NCI-H2171 treated with DMSO at 0.1 percent for 48 hours (cell line): ENCODE measurements at regions not wholly inside any gene's neighbourhood (a gene's known extent, or its start where the extent isn't known, plus 50 kb on each side); places are given as distances from the start of the nearest gene placed in this dataset.
A peak's percentile ranks its signal among the peaks of the same experiment; 100 is the strongest.

Experiments
- DNase-seq: peaks from one replicate; lab custom pipeline; 2025; lab: John Stamatoyannopoulos, UW

DNA sequence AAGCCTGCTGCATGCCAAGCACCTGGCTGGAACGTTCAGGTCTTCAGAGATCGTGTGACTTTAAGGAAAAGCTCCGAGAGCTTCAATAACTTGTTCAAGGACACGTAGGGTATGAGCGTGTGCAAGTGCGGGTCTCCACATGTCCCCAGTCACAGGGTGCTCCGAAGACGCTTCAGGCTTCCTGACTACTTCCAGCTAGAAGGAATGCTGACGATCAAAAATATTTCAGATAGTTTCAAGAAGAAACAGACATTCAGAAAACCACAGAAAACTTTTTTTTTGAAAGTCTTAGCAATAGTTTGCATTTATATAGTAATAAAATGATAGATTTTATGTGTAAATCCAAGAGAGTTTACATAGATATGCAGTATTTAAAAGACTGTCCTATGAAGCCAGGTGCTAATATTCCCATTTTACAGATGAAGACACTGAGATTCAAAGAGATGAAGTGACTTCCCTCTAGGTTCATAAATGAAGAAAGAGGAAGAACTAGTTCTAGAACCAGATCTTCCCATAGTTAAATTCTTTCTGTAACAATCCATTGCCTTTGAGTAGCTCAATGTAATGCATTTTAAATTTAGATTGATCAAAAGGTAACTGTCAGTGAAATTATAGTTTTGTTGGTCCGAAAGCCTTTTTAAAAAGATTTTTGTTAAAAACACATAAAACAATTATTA lies 247.6 kb downstream of the MYLK4 start:
- no peak for DNase-seq

DNA sequence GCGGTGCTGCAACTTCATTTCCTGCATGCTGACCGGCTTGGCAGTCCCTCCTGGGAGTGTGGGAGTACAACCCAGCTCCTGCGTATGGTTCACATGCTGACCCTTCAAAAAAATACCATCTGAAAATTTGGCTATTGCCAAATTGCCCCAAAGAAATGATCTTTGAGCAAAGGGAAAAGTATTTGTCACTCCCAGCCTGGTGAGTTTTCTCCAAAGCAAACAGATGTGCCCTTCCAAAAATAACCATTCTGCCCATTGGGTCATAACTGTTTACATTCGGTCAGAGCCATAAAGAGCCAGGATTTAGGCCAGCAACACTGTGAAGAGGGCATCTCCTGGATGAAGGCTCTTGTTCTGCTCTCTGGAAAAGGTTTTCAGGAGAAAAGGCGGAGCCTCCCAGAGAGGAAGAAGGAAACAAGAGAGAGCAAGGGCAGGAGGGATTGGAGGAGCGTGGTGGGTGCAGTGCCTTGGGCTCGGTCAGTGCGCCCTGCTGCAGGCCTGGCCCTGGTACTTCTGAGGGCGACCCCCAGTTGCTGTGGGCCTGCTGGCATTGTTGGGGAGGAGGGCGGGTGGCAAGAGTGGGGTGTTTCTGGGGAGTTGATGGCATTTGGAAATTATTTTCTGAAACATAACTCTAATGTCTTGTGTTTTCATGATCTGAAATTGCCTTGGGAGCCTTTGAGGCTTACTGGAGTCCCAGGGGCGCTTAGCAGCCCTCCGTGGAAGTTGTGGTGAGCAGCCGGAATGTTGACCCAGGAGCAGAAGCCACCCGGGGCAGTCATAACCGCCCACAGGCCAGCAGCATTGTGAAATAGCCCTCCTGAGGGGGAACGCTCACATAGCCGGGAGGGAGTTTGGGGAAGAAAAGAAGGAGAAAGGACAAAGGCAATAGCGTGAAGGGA lies 248.4 kb downstream of the MYLK4 start:
- DNase-seq: no peak

DNA sequence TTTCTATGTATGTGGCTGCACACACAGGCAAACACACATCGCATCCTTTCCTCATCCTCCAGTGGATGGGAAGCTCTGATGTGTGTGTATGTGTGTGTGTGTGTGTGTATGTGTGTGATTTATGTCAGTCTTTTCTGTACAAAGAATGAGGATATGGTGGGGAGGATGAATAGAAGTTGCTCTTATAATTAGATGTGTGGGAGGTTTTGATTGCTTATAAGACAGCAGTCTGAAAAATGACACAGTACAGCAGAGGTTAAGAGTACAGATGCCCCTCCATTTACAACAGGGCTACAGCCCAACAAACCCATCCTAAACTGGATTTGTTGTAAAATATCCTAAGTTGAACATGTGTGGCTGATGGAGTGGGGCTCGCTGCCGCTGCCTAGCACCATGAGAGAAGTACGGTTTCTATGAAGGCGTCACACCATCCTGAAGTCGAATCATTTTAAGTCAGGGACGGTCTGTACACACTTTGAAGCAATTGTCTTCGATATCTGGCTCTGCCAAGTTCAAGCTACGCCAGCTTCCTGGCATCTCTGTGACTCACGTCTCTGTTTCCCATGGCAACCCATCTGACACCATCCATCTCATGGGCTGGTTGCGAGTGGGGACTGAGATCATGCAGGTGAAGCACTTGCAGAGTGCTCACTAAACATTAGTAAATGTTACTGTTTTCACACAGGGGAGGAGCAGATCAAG lies 252.6 kb downstream of the MYLK4 start:
- DNase-seq: peak; percentile 12

DNA sequence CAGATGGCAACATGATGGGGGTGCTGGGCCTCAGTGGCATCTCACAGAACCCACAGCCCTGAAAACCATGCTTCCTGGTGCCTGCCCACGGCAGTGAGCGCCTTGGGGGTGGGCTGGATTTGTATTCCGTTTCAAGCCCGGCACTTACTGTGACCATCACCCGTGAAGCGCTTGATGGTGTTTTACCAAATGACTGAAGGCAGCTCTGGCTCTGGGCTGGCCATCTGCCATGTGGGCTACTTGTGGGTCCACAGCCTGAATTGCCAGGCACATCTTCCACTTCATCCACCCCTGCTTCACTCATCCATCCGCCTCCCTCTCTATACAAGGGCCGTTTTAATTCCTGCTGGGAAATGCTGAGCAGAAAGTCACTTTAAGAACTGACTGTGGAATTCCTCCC lies 250.9 kb upstream of the GMDS start:
- no peak for DNase-seq

DNA sequence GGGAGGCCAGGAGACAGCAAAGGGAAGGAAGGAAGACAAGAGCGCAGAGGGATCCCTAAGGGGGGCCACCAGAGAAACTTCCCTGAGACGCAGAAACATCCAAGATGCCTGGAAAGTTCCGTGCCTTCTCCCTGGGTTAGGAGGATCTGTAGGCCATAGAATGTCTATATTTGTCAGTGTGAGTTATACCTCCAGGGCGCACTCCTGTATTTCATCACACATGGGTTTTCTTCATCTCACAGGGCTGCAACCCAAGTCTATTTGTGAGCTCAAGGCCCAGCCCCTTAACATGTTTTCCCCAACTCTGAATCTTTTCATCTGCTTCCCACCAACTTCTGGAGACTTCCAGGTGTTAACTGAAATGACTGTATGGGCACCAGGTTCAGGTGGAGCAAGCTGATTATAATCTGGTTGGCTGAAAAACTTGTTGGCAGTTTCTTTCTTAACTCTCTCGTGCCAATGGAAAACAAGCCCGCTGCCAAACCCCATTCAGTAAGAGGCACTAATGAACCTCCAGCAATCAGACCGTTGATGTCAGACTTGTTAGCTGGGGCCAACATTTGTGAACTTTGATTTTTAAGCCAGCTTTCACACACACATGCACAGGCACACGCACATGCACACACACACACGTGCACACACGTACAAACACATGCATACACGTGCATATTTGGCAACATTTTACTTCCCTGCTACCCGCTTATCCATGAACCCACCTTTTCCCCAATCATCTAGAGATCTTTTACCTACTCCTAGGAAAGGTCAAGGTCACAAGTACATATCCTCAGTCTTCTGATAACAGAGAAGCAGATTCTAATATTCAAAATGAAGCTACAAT lies 247.5 kb upstream of the GMDS start:
- no peak for DNase-seq

DNA sequence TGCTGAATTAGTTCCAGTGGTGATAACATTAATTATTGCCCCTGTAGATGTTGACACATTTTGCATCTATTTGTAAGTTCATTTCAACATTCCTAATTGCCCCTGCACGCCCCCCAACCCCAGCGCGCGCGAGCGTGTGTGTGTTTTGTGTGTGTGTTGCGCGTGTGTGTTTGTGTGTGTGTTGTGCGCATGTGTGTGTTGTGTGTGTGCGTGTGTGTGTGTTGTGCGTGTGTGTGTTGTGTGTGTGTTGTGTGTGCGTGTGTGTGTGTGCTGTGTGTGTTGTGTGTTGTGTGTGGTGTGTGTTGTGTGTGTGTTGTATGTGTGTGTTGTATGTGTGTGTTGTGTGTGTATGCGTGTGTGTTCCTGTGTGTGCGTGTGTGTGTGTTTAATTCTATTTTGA lies 245.7 kb upstream of the GMDS start:
- DNase-seq: no peak

DNA sequence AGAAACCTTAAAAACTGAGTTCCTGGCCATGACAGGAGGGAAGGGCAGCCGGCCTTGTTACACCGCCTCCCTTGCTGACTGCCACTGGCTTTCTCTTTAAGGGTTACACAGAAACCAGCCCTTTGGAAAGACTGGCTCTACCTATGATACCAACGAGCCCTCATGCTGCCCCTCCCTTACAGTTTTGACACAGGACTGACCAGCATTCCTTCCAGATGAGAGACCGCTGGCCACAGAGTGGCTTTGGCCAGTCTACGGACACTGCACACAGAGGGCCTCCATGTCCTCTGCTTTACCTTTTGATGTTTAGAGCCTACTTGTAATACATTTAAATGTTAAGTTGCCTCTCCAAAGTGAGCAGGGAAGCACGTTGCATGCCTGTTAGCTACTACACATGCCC lies 243.2 kb upstream of the GMDS start:
- no peak for DNase-seq

DNA sequence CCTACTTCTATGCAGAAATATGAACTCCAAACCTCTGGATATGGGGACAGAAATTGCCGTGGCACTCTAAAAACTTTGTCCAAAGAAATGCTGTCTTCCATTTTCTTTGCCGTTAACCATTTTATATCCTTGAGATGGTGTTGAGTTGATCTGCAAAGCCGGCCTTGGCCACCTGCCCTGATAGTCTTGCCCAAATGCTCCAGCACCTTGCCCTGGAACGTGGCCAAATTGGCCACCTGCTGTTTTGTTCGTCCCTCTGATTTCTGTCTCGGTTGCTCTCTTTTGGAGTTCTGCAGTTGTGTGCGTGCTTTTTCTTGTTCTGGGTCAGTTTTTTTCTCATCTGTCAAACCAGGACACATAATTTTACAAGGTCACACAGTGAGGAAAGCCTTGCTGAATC lies 239.7 kb upstream of the GMDS start:
- DNase-seq: peak; percentile 81

DNA sequence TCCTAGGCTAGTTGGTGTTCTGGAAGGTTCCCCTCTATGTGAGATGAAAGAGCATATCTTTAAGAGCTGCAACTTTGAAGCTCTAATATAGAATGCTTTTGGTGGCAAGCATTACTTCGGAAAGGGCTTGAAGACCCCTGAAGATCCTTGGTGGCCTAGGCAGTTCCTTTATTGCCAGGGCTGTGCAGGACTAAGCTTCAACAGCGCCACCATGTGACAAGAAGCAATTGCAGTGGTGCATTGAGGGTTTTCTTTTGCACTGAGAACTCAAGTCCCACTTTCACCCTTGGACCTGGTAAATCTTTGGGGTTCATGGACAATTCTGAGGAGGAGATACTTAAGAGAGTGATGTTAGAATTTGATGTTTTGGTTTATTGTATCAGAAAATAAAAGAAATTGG lies 237.4 kb upstream of the GMDS start:
- DNase-seq: no peak

DNA sequence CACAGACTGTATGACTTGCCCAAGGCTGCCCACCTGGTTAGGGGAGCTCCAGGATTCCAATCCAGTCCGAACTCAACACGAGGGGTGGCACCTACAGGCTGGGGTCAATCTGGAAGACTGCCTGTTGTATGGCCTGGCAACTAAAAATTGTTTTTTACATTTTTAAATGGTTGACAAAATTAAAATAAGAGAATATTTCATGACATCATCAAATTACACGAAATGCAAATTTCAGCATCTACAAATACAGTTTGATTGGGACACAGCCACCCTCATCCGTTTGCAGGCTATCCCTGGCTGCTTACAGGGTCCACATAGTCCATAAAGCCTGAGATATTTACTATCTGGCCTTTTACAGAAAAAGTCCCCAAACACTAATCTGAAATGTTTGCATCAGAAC lies 235.9 kb upstream of the GMDS start:
- no peak for DNase-seq

DNA sequence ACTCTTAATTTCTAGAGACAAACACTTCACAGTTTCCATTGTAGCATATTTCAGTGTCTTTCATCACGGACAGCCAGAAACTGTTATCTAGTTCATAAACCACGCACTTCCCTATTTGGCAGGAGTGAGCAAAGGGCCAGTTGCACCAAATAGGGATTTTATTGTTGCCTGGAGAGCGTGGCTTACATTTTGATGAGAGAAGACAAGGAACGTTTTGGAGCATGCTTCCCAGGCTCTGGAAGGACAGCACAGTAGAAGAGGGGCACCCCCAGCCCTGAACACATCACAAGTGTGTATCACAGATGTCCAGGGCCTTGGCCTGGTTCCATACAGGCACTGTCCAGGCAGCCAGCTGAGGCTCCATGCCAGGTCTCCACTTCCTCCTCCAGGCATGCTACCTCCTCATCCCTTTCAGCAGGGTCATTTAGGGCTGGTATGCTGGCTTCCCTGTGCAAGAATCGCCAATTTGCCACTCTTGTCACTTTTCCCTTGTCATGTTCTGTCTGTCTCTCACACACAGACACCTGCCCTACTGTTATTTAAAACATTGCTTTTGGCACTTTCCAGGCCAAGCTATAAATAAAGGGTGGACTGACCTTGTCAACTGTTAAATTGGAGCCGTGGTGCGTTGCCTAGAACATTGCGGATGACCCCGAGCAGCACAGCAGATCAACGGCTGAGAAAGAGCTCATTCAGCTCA lies 235.0 kb upstream of the GMDS start:
- DNase-seq: no peak

DNA sequence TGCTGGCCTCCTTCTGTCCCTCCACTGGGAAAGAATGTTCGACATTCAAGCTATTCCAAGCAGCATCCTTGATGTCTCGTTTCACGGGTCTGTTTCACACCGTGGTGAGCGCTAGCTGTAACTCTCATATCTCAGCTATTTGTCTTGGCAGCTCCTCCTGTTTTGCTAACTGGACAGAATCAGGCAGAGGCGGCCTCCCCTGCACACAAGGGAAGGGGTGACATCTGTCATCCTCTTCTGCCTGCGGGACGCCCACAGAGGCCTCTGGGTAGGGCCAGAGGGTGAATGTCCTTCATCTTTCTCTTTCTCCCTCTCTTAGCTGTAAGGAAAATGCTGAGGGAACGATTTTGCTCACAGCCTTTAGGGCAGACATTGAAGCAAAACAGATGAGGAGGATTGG lies 232.8 kb upstream of the GMDS start:
- no peak for DNase-seq

DNA sequence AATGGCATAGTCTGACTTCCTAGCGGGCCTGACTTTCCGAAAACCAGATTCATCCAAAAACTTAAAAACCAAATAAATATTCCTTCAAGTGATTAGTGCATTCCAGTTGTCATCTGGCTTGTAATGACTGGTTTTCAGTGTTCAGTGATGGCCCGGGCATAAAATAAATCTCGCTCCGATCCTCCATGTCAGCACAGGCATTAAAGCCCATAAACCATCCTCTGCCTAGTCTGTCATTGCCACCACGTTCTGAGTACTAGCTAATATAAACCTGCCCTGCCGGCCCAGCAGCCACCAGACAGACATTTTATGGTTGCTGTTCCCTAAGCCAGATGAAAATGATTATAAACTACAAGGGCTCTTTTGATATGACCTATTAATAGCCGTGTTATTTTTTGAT lies 232.3 kb upstream of the GMDS start:
- no peak for DNase-seq

DNA sequence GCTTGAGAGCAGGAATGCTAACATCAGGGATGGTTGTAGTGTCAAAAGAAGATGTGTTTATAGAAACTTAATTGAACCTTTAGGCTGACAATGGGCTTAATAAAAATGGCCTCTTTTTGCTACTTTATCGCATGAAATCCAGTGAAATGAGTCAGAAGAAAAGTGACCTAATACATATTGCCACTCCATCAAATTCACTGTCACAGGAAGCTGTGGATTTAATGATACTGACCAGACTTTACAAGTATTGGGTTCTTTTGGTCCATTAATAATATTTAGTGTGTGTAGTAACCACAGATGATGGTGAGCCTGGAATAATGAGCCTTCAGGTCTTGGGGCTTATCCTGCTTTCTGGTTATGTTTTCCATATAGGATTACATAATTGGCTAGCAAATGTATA lies 231.8 kb upstream of the GMDS start:
- DNase-seq: no peak

DNA sequence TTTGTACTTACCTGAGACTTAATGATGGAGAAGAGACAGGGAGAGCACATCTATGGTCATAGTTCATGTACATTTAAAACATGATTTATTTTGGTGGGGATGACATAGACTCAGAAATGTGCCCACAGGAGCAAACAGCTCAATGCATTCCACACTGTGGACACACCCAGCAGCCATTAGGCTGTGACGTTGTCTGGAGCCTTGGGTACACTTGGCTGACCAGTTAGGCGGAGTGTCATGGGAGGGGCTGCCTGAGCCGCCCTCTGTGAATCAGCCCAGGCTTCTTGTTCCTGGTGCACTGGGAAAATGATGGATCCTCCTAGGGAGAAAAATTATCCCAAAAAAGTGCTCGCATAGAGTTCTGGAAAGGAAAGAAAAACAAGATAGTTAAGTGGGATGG lies 231.0 kb upstream of the GMDS start:
- no peak for DNase-seq

DNA sequence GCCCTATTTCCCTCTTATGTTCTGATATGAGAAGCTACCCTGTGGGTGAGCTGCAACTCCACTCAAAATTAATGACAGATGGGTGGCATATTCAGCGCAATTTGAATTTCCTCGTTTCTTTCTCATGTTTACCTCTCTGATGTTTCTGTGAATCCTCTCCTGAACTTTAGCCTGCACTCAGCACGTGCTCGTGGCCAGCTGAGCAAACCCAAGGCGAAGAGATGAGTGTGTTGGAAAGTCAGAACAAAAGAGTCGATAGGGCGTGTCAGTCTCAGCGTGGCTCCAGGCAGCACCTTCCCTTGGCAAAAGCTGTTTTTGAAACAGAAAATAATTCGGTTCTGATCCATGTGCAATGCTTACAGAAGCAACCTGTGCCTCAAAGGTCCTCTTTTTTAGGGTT lies 226.1 kb upstream of the GMDS start:
- no peak for DNase-seq

DNA sequence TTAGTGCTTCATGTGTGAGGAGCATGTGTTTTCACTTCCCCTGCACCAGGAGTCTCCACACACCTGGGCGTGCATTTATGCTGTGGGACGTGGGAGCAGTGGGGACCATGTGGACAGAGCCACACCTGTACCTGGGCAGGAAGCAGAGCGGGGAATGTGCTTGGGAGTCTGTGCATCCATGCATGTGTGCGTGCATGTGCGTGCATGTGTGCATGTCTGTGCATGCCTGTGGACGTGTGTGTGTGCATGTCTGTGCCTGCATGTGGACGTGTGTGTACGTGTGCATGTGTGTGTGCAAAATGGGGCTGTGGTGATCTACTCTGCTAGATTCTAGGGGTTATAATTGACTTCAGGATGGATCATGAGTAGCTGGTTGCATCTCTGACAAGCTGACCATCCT lies 224.0 kb upstream of the GMDS start:
- DNase-seq: no peak

DNA sequence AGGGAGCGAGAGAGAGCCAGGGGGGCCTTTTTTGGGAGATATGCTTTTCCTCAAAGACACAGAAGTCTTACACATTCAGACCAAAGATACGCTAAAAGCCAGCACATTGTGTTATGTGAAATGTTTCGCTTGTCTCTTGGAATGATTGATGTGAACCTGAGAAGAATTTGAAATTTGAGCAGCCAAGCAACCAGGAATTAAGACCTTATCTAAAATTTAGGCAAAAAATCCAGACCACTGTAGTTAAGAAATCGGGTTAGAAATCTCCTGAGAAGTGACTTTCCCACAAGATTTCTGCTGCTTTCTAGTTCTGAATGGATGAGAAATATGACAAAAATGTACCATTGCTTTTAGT lies 223.2 kb upstream of the GMDS start:
- DNase-seq: no peak

DNA sequence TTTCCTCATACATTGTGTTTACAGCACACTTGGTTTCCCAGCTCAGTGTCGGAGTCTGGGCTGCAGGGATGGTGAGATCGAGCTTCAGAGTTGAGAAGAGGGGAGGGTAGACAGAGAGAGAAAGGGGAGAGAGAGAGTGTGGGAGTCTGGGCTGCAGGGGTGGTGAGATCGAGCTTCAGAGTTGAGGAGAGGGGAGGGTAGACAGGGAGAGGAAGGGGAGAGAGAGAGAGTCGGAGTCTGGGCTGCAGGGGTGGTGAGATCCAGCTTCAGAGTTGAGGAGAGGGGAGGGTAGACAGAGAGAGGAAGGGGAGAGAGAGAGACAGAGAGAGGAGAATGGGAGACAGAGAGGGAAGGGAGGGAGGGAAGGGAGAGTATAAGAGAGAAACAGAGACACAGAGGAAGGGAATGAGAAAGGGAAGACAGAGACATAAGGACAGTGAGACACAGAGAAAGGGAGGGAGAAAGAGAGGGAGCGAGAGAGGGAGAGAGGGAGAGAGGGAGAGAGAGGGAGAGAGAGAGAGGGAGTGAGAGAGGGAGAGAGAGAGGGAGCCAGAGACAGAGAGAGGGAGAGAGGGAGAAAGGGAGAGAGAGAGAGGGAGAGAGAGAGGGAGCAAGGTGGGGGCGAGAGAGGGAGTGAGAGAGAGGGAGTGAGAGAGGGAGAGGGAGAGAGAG lies 222.7 kb upstream of the GMDS start:
- DNase-seq: no peak

DNA sequence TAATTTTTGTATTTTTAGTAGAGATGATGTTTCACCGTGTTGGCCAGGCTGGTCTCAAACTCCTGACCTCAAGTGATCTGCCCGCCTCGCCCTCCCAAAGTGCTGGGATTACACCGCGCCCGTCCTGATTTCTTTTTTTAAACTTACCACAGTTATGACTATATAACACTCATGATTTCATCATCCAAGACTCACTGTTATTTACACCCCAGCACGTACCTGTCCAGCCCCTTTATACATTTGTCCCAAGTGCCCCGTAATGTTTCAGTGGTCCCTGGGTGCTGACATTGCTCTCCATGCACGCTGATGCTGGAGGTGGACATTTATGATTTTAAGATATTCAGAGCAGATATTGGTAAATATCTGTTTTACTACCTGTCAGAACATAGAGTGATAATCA lies 219.9 kb upstream of the GMDS start:
- no peak for DNase-seq

DNA sequence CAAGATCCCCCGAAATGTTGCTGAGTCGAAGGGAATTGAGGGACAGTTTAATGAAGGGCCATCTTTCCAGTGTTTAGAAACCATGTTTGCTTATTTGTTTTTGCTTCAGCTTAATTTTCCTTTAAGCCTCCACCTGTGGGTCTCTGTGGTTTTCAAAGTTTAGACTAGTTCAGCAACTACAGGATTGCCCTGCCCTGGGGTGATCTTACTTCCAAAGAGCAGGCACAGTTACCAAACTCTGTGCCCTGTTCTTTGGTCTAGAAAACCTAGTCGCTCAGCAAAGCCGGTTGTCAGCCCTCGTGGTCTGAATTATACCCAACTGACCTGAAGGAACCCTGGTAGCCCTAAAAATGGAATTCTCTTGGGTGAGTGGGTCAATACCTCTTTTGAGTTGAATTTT lies 219.2 kb upstream of the GMDS start:
- DNase-seq: no peak
